Bronchial epithelial cell (primary cell): ENCODE measurements at regions not wholly inside any gene's neighbourhood (a gene's known extent, or its start where the extent isn't known, plus 50 kb on each side); places are given as distances from the start of the nearest gene placed in this dataset.
A peak's percentile ranks its signal among the peaks of the same experiment; 100 is the strongest.

ENCODE experiments used
- DNase-seq: peaks from one replicate; pipeline ENCODE4 v3.0.0-alpha.2; 2010; ENCODE audit warnings: low read depth
- FAIRE-seq: peaks from 2 replicates; lab custom pipeline; 2011; peaks lifted over from hg19 to GRCh38; lab: Jason Lieb, UNC
- H3K27me3 ChIP-seq: 2 replicates; pipeline ENCODE4 v1.5.1; 2011; ENCODE audit warnings: low read length; ENCODE audit not compliant: control insufficient read depth, insufficient read depth
- H3K36me3 ChIP-seq: 2 replicates; pipeline ENCODE4 v1.5.1; 2011; ENCODE audit warnings: low read length; ENCODE audit not compliant: control insufficient read depth, insufficient read depth
- H3K4me3 ChIP-seq: 2 replicates; pipeline ENCODE4 v1.5.1; 2011; ENCODE audit warnings: mild to moderate bottlenecking, low read depth, low read length, control low read depth
- CTCF ChIP-seq: IDR thresholded peaks from 2 replicates; pipeline ENCODE4 v1.5.1; 2011; ENCODE audit warnings: mild to moderate bottlenecking, moderate library complexity, low read length, control low read depth, inconsistent platforms; ENCODE audit not compliant: insufficient read depth, severe bottlenecking

GRCh38 chr7:119472408-119473038 is 800.5 kb upstream of the KCND2 start:
- no peak for DNase-seq
- Histone ChIP-seq H3K27me3 (no peaks in the 10 kb centered on the region), H3K36me3 (no peaks in the 10 kb centered on the region), H3K4me3 (no peak overlapping the region)
- no peak for FAIRE-seq
- no peak for TF ChIP-seq CTCF

GRCh38 chr7:119482209-119482608 is 790.8 kb upstream of the KCND2 start:
- Histone ChIP-seq H3K27me3 (no peaks in the 10 kb centered on the region), H3K36me3 (no peaks in the 10 kb centered on the region), H3K4me3 (no peak overlapping the region)
- no peak for FAIRE-seq
- peak; percentile 50 for TF ChIP-seq CTCF
- DNase-seq = peak; percentile 23

GRCh38 chr7:119482671-119483070 is 790.3 kb upstream of the KCND2 start:
- no peaks in the 10 kb centered on the region for H3K36me3 ChIP-seq
- no peaks in the 10 kb centered on the region for H3K27me3 ChIP-seq
- DNase-seq (no peak), FAIRE-seq (no peak)
- no peak overlapping the region for H3K4me3 ChIP-seq
- TF ChIP-seq CTCF = no peak

- Histone ChIP-seq H3K27me3 (no peaks in the 10 kb centered on the region), H3K4me3 (no peak overlapping the region), H3K36me3 (no peaks in the 10 kb centered on the region)
- TF ChIP-seq CTCF = no peak
- no peak for FAIRE-seq
- no peak for DNase-seq
Observed at GRCh38 chr7:119483364-119483763, 789.6 kb upstream of the KCND2 start.

GRCh38 chr7:119514326-119514725 is 758.6 kb upstream of the KCND2 start:
- FAIRE-seq (no peak), DNase-seq (peak; percentile 27)
- Histone ChIP-seq H3K27me3 (no peaks in the 10 kb centered on the region), H3K36me3 (no peaks in the 10 kb centered on the region), H3K4me3 (no peak overlapping the region)
- TF ChIP-seq CTCF = no peak

GRCh38 chr7:119515214-119515613 is 757.8 kb upstream of the KCND2 start:
- FAIRE-seq (no peak), DNase-seq (no peak)
- Histone ChIP-seq H3K27me3 (no peaks in the 10 kb centered on the region), H3K4me3 (no peak overlapping the region), H3K36me3 (no peaks in the 10 kb centered on the region)
- no peak for TF ChIP-seq CTCF
